BJ (cell line): ENCODE measurements at regions not wholly inside any gene's neighbourhood (a gene's known extent, or its start where the extent isn't known, plus 50 kb on each side); places are given as distances from the start of the nearest gene placed in this dataset.

ENCODE experiments used
- CTCF ChIA-PET: fragments of 350-600 bp; formaldehyde crosslinking; extraction: SDS; loops from one replicate; lab custom pipeline; 2021; ENCODE audit warnings: antibody characterized with exemption, inconsistent platforms; lab: Yijun Ruan, JAX
- POLR2A ChIA-PET: fragments of 300-600 bp; sonication (Branson Sonifier 250); formaldehyde crosslinking; extraction: SDS; loops from one replicate; lab custom pipeline; 2021; ENCODE audit warnings: antibody characterized with exemption; lab: Charles Lee
- DNase-seq: peaks from one replicate; pipeline ENCODE4 v3.0.0-alpha.2; 2011; ENCODE audit warnings: low read depth
- H3K27me3 ChIP-seq: 2 replicates; pipeline ENCODE4 v1.6.0; 2011; ENCODE audit warnings: low read length; ENCODE audit not compliant: control insufficient read depth, insufficient read depth
- H3K36me3 ChIP-seq: 2 replicates; pipeline ENCODE4 v1.5.1; 2011; ENCODE audit warnings: low read length; ENCODE audit not compliant: control insufficient read depth, insufficient read depth
- H3K4me3 ChIP-seq: 2 replicates; pipeline ENCODE4 v1.5.1; 2011; ENCODE audit warnings: low read depth, mild to moderate bottlenecking, control low read depth, low read length
- CTCF ChIP-seq: IDR thresholded peaks from 2 replicates; pipeline ENCODE4 v1.5.1; 2011; ENCODE audit warnings: low read depth, mild to moderate bottlenecking, control low read depth, inconsistent platforms, low read length, moderate library complexity; ENCODE audit not compliant: insufficient read depth

- ChIA-PET POLR2A (no interaction called here), CTCF (no interaction called here)
- Histone ChIP-seq H3K36me3 (no peaks in the 10 kb centered on the region), H3K27me3 (no peaks in the 10 kb centered on the region), H3K4me3 (no peak overlapping the region)
- DNase-seq = no peak
- TF ChIP-seq CTCF = no peak
Measured at GRCh38 chr2:147501968-147502367, 342.9 kb upstream of the ACVR2A start.

GRCh38 chr2:147500819-147501395 is 343.9 kb upstream of the ACVR2A start:
- H3K27me3 ChIP-seq = no peaks in the 10 kb centered on the region
- no peak for TF ChIP-seq CTCF
- H3K36me3 ChIP-seq = no peaks in the 10 kb centered on the region
- ChIA-PET POLR2A (no interaction called here), CTCF (interaction anchor here (0.6 kb wide), 1 partner anchor 410 kb away, joined by 3 read pairs; no protein-coding TSS in a partner anchor)
- DNase-seq = no peak
- no peak overlapping the region for H3K4me3 ChIP-seq

GRCh38 chr2:147500229-147500628 is 344.6 kb upstream of the ACVR2A start:
- POLR2A ChIA-PET = no interaction called here

GRCh38 chr2:147499785-147500184 is 345.0 kb upstream of the ACVR2A start:
- CTCF ChIA-PET = interaction anchor here (0.6 kb wide), 1 partner anchor 560 kb away, joined by 3 read pairs; no protein-coding TSS in a partner anchor
- no peaks in the 10 kb centered on the region for H3K27me3 ChIP-seq
- TF ChIP-seq CTCF = no peak
- DNase-seq = no peak
- POLR2A ChIA-PET = no interaction called here
- H3K4me3 ChIP-seq = no peak overlapping the region
- no peaks in the 10 kb centered on the region for H3K36me3 ChIP-seq

More at GRCh38 chr2:147500229-147500628, 344.6 kb upstream of the ACVR2A start:
- CTCF ChIA-PET = no interaction called here
- Histone ChIP-seq H3K4me3 (no peak overlapping the region), H3K27me3 (no peaks in the 10 kb centered on the region), H3K36me3 (no peaks in the 10 kb centered on the region)
- DNase-seq = no peak
- no peak for TF ChIP-seq CTCF

- no peaks in the 10 kb centered on the region for H3K27me3 ChIP-seq
- ChIA-PET POLR2A (no interaction called here), CTCF (no interaction called here)
- TF ChIP-seq CTCF = no peak
- DNase-seq = no peak
- no peak overlapping the region for H3K4me3 ChIP-seq
- H3K36me3 ChIP-seq = no peaks in the 10 kb centered on the region
Measured at GRCh38 chr2:147495734-147496133, 349.1 kb upstream of the ACVR2A start.
